ENCODE measurements at regions not wholly inside any gene's neighbourhood (a gene's known extent, or its start where the extent isn't known, plus 50 kb on each side); places are given as distances from the start of the nearest gene placed in this dataset.

- H3K36me3 ChIP-seq (replicated peaks in 1 of 2; ENCODE audit: insufficient read depth in 1 of 2, low read depth in 2 of 2), result no peaks in the 10 kb centered on the region
- WGBS, 2 donors, result 88% methylated on average over 2 of the region's 3 CpGs; no CpG with 5 or more reads in 1 of the 2 donors
- no peak for TF ChIP-seq CTCF (IDR thresholded peaks at IDR 0.05)
- no peak for TF ChIP-seq POLR2A (IDR thresholded peaks at IDR 0.05)
- no peak overlapping the region for H3K27ac ChIP-seq
- no peak for ATAC-seq
- H3K4me1 ChIP-seq, result no peaks in the 10 kb centered on the region
- DNase-seq, result no peak
- intact Hi-C loops (cut with DNase I), result no loop called here
- H3K4me3 ChIP-seq, result no peak overlapping the region
- no peaks in the 10 kb centered on the region for H3K27me3 ChIP-seq
- no peaks in the 10 kb centered on the region for H3K9me3 ChIP-seq
These were observed 166.8 kb upstream of the MAMLD1 start for GRCh38 chrX:150196285-150196684.

GRCh38 chrX:150197388-150197787, 165.7 kb upstream of the MAMLD1 start:
- DNase-seq, result peak; percentile 13 to 68 (median 52)
- Histone ChIP-seq H3K27ac (no peak overlapping the region), H3K27me3 (no peaks in the 10 kb centered on the region), H3K36me3 (replicated peaks in 1 of 2; ENCODE audit: insufficient read depth in 1 of 2, low read depth in 2 of 2) (no peaks in the 10 kb centered on the region), H3K4me1 (no peaks in the 10 kb centered on the region), H3K9me3 (no peaks in the 10 kb centered on the region), H3K4me3 (no peak overlapping the region)
- intact Hi-C loops (cut with DNase I), result no loop called here
- 6 to 58% methylated on average over 2 of the region's 2 CpGs for WGBS, 2 donors
- TF ChIP-seq POLR2A (IDR thresholded peaks at IDR 0.05) (no peak), CTCF (IDR thresholded peaks at IDR 0.05) (no peak)
- no peak for ATAC-seq

GRCh38 chrX:150198776-150199175, 164.3 kb upstream of the MAMLD1 start:
- intact Hi-C loops (cut with DNase I), result no loop called here
- TF ChIP-seq POLR2A (IDR thresholded peaks at IDR 0.05), result no peak
- TF ChIP-seq CTCF (IDR thresholded peaks at IDR 0.05), result no peak
- DNase-seq (no peak), ATAC-seq (no peak)
- Histone ChIP-seq H3K9me3 (no peaks in the 10 kb centered on the region), H3K27me3 (no peaks in the 10 kb centered on the region), H3K4me3 (no peak overlapping the region), H3K36me3 (replicated peaks in 1 of 2; ENCODE audit: insufficient read depth in 1 of 2, low read depth in 2 of 2) (no peaks in the 10 kb centered on the region), H3K4me1 (no peaks in the 10 kb centered on the region), H3K27ac (no peak overlapping the region)
- no CpG with 5 or more reads among the region's 2 CpGs for WGBS, 2 donors

GRCh38 chrX:150199181-150199580, 163.9 kb upstream of the MAMLD1 start:
- TF ChIP-seq POLR2A (IDR thresholded peaks at IDR 0.05), result no peak
- TF ChIP-seq CTCF (IDR thresholded peaks at IDR 0.05), result no peak
- 97% methylated on average over 4 of the region's 5 CpGs; no CpG with 5 or more reads in 1 of the 2 donors for WGBS, 2 donors
- H3K4me1 ChIP-seq, result no peaks in the 10 kb centered on the region
- H3K4me3 ChIP-seq, result no peak overlapping the region
- H3K27me3 ChIP-seq, result no peaks in the 10 kb centered on the region
- H3K36me3 ChIP-seq (replicated peaks in 1 of 2; ENCODE audit: insufficient read depth in 1 of 2, low read depth in 2 of 2), result no peaks in the 10 kb centered on the region
- no peak for DNase-seq
- no peak overlapping the region for H3K27ac ChIP-seq
- intact Hi-C loops (cut with DNase I), result no loop called here
- H3K9me3 ChIP-seq, result no peaks in the 10 kb centered on the region
- ATAC-seq, result no peak

- intact Hi-C loops (cut with DNase I), result no loop called here
These were observed 163.3 kb upstream of the MAMLD1 start for GRCh38 chrX:150199803-150200202.

More at GRCh38 chrX:150199803-150200202, 163.3 kb upstream of the MAMLD1 start:
- TF ChIP-seq POLR2A (IDR thresholded peaks at IDR 0.05) (no peak), CTCF (IDR thresholded peaks at IDR 0.05) (no peak)
- Histone ChIP-seq H3K4me3 (no peak overlapping the region), H3K27me3 (no peaks in the 10 kb centered on the region), H3K9me3 (no peaks in the 10 kb centered on the region), H3K36me3 (replicated peaks in 1 of 2; ENCODE audit: insufficient read depth in 1 of 2, low read depth in 2 of 2) (no peaks in the 10 kb centered on the region), H3K4me1 (no peaks in the 10 kb centered on the region), H3K27ac (no peak overlapping the region)
- WGBS, 2 donors, result 62 to 71% methylated on average over 2 of the region's 3 CpGs
- peak in 1 of 4 donors; percentile 23 for DNase-seq
- ATAC-seq, result no peak
